ELR (cell line): ENCODE measurements at regions not wholly inside any gene's neighbourhood (a gene's known extent, or its start where the extent isn't known, plus 50 kb on each side); places are given as distances from the start of the nearest gene placed in this dataset.

Experiments
- DNase-seq: peaks from one replicate; pipeline ENCODE4 v3.0.0-alpha.2; 2015; ENCODE audit warnings: low read depth

GRCh38 chr12:88251798-88252197 is 109.7 kb downstream of the TMTC3 start:
- peak; percentile 28 for DNase-seq

- no peak for DNase-seq
These were observed 111.4 kb downstream of the TMTC3 start for GRCh38 chr12:88253371-88253978.

DNA sequence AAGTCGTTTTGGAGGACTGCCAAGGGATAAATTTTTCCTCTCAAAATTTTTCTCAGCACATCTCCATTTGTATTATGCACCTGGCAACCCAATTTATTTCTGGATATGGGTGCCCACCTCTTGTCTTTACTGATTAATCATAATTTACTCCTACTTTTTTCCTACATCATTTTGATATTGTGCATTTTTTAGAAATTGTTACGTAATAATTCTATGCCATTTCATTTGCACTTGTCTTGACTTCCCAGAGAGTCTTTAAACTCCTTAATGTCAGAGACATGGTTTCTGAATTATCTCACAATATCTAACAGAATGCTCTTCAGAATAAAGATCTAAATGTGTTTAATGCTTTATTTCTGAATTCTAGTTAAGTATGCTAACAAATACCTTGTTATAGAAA is 113.1 kb downstream of the TMTC3 start:
- DNase-seq: no peak

GRCh38 chr12:88255847-88256246 is 113.7 kb downstream of the TMTC3 start:
- no peak for DNase-seq

GRCh38 chr12:88258396-88258795 is 116.3 kb downstream of the TMTC3 start:
- peak; percentile 10 for DNase-seq

- DNase-seq: no peak
These were observed 124.8 kb downstream of the TMTC3 start for GRCh38 chr12:88266806-88267360.

DNA sequence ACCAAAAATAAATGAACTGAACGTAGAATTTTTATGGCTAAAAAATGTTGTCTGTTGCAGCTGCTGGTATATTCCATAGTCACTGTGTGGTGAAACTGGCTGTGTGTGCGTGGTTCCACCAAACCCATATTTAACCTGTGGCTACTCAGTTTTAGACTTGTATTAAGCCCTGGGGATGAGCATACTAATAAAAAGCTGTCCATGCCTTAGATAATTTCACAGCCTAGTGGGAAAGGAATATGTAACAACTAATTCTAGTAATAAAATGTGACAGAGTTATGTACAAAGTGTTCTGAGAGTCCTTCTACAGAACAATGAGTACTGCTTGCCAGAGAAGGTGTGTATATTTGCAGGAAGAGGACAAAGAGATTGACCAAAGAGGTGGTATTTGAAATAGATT is 125.5 kb downstream of the TMTC3 start:
- DNase-seq: no peak

DNA sequence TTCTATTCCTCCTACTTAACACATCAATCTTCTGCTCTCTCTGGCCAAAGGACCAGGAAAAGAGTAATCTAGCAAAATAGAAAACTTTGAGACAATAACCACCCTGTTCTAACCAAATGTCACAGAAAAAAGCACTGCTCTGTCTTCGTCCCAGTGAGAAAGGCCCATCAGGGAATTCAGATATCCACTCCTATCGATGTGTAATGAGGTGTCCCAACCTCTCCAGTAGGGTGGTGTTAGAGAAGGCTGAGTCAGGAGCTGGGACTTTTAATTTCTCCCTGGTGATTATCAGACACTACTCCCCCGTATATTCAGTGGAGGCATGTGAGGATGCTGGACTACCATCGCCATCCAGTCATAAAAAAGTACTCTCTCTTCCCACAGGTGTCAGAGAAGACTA is 130.3 kb downstream of the TMTC3 start:
- DNase-seq: no peak

DNA sequence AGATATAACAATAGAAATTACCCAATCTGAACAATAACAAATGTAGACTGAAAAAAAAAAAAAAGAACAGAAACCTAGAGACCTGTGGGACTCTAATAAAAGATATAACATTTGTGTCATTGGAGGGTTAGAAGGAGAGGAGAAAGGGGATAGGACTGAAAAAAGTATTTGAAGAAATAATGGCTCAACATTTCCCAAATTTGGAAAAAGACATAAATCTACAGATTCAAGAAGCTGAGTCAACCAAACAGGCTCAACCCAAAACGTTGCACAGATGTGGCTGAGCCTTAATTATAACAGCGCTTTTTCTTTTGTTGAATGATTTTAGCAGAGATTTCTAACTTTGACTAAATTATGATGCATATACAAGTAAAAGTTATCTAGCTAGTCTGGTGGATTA is 131.3 kb downstream of the TMTC3 start:
- no peak for DNase-seq

- DNase-seq: no peak
These were observed 131.8 kb downstream of the TMTC3 start for GRCh38 chr12:88273875-88274274.

DNA sequence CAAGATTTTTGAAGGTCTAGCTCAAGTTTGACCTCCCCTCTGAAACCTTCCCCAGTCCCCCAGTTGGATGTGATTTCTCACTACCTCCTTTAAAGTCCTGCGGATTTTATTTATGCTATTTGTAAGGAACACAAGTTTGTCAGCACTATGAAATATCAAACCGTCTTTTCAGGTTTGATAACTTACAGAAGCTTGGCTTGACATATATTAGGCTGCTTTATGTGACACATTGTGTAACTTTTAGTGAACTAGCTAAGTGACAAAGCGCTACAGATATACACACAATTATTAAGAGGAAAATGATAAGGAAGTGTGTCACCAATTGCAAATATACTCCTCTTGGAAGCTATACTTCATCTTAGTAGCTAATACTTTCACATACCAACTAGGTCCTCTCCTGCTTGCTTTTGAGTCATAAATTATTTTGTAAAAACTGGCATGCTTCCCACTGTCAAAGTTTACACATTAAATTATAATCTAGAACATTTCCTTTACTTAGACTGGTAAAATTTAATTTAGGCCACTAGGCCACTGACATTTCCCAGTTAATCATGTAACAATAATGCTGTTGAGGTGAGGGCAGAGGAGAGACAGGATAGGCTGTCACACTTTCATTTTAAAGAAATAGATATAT is 149.5 kb downstream of the TMTC3 start:
- DNase-seq: no peak

DNA sequence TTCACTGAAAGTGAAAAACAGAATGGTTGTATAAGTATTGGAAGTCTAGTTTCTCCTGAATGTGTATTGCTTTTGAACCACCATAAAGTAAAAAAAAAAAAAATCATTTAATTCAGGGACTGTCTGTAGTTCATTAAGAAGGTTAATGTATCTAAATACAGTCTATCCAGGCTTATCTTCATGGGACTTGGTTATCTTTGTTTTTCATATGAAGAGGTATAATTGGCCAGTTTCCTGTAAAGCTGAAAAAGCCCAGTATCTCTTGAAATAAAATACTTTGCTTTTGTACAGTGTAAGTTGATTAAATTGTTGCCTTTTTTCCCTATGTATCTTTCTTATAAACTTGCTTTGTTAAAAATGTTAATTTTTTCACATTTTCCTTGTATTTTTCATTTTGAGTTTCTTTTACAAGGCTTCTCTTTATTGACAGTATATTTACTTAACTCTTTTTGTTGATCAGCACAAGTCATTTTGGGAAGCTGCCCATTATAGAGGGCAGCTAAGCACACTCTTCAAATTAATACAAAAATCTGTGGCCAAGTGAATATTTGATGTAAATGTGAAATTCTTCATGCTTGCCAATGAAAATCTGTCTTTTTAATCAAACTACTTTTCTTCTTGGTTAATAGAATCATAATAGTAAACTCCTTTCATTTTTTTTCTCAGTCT is 156.0 kb downstream of the TMTC3 start:
- peak; percentile 3 for DNase-seq

DNA sequence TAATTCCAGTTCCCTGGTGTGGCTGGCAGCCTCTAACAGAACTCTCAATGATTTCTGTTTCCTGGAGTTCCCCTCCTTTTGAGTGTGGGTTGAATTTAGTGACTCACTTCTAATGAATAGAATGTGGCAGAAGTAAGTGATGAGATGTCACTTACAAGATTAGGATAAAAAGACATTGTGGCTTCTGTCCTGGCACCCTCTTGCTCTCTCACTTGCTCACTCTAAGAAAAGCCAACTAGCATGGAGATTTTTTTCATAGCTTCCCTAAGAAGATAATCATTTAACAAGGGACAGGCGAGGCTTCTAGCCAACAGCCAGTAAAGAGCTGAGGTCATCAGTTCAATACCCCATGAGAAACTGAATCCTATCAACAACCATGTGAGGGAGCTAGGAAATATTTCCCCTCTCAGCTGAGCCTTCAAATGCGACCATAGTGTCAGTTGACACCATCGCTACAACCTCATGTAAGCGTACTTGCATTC is 156.7 kb downstream of the TMTC3 start:
- peak; percentile 81 for DNase-seq

GRCh38 chr12:88299567-88300101 is 157.5 kb downstream of the TMTC3 start:
- DNase-seq: peak; percentile 98

- no peak for DNase-seq
These were observed 158.8 kb downstream of the TMTC3 start for GRCh38 chr12:88300931-88301330.

GRCh38 chr12:88303335-88303734 is 161.2 kb downstream of the TMTC3 start:
- no peak for DNase-seq

DNA sequence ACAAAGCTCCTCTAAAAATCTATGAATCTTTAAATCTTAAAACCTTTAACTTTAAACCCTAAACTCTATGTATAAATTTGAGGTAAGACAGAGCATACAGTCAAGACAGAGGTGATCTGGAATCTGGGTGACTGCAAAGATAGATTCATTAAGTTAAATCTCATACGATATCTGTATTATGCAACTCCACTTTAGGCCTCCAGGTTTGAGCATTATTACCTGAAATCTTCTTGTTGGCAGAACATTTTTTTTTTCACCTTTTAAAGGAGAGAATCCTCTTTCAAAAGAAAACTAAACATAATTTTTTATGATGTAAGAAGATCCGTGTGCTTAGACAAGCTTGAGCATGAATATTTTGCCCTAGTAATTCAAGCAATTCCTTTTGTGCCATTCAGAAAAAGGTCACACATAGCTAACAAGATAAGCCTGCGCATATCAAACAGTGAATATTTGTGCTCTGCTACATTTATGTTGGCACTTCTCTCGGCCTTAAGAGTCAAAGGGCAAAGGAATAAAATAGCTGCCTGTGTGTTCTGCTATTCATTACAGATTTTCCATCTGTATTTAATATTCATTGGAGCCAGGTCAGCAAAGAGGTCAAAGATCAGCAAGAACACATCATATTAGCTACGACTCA is 163.3 kb downstream of the TMTC3 start:
- no peak for DNase-seq

GRCh38 chr12:88306471-88307069 is 164.5 kb downstream of the TMTC3 start:
- no peak for DNase-seq

- DNase-seq: peak; percentile 20
These were observed 165.9 kb downstream of the TMTC3 start for GRCh38 chr12:88307961-88308360.

DNA sequence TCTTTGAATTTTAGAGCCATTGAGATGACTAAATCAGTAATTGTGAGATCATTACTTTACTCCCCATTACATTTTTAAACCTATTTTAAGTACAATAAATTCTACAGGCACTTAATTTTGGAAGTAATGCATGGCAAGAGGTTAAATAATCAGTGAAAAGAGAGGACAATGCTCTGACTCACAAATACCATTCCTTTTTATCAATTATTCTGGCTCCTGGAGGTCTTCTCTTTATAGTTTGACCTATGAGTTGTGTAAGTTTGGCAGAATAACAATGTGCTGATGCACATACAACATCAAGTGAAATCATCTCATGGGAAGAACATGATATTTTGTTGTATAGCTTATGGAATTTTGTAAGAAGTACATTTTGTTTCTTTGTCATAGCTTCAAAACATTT is 166.7 kb downstream of the TMTC3 start:
- peak; percentile 97 for DNase-seq

DNA sequence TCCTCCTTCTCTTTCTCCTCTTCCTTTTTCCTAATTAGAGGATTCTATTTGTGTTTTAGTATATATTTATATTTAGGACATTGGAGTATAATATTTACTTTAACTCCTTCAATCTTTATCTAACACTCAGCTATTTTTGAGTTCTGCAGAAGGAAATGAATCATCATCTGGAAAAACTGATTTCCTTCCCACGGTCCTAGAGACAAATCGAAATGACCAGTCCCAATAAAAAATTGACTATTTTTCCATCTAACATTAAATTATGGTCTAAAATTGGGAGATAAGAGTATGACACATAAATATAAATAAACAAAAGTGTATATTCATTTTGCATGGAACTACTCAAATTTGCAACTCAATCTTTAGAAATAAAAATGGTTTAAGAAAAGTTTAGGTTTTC is 167.4 kb downstream of the TMTC3 start:
- peak; percentile 93 for DNase-seq

GRCh38 chr12:88310069-88310468 is 168.0 kb downstream of the TMTC3 start:
- peak; percentile 83 for DNase-seq
